Daoy (cell line): ENCODE measurements at regions not wholly inside any gene's neighbourhood (a gene's known extent, or its start where the extent isn't known, plus 50 kb on each side); places are given as distances from the start of the nearest gene placed in this dataset.
A peak's percentile ranks its signal among the peaks of the same experiment; 100 is the strongest.
"Not testable (repeated sequence)": the region's sequence is repeated elsewhere in the genome, so short reads cannot be mapped to it uniquely, and the experiment has no call there.

Experiments used
- DNase-seq: peaks from one replicate; pipeline ENCODE4 v3.0.0-alpha.2; 2015; ENCODE audit warnings: low read depth

- DNase-seq = no peak
Observed at GRCh38 chr5:169531631-169532030, 51.9 kb upstream of the SPDL1 start.

DNA sequence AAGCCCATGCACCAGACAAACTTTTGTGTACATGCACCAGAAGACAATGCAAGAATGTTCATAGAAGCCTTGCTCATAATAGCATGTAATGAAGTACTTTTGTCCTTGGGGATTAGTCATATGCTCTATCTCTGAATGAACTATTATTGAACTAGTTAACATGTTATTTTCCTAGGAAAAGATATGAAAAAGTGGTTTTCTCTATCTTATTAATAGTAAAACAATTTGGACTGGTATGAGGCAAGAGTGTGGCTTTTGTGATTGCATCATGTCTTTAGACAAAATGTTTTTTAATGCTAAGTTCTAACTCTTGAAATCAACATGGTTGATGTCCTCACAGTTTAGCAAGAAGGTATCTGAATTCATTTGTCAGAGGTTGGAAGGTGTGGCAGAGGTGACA is 55.7 kb upstream of the SPDL1 start:
- no peak for DNase-seq

GRCh38 chr5:169527066-169527465 is 56.5 kb upstream of the SPDL1 start:
- no peak for DNase-seq

DNA sequence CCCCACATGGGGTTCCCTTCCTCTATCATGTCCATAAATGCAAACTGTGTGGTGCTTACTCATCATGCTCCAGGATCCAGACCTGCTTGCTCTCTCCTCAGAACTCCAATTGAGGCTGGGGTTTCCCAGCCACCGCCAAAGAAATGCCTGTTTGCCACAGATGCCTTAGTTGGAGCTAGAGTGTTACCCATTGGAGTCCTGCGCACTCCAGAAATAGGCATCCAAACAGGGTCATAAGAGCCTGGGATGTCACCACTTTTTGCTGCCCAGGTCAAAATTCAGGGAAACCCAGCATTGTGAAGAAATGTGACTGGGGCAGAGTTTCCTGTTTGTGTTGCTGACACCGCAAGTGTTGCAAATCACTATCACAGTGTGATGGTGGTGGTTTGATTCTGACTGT is 60.7 kb upstream of the SPDL1 start:
- DNase-seq = no peak

DNA sequence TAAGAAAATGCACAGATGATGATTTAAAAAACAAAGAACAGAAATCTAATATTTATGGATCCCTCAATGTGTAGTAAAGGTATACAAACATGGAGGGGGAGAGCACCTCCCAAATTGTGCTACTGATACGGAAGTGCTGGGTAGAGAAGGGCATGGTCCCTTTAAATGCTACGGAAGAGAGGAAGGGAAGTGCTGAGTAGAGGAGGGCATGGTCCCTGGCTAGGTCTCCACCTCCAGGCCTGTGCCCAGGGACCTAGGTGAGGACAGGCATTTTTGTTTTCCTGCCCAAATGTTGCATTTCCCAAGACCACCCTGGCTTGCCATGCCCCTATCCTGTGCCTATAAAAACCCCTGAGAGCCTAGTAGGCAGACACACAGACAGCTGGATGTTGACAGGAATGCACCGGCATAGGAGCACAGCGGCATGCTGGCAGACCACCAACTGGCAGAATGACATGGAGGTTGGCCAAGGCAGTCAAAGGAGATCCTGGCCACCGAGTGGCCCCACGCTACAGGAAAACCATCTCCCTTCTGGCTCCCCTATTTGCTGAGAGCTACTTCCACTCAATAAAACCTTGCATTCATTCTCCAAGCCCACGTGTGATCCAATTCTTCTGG is 62.1 kb upstream of the SPDL1 start:
- DNase-seq = peak; percentile 21

DNA sequence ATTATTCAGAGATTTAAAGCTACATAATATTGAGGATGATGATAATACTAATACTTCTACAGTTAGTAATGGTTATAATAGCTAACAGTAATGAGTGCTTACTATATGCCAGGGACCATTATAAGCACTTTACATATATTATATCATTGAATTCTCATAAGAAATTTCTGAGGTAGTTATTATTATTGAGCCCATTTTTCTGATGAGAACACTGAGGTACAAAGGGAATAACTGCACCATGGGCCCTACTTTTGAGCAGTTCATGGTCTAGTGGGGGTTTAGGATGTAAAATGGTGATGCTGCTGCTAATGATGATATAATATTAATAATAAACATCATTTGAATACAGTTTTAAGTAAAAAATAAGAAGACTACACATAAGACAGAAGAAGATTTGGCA is 64.2 kb upstream of the SPDL1 start:
- no peak for DNase-seq

- not testable (repeated sequence) for DNase-seq
Observed at GRCh38 chr5:169518779-169519178, 64.8 kb upstream of the SPDL1 start.

DNA sequence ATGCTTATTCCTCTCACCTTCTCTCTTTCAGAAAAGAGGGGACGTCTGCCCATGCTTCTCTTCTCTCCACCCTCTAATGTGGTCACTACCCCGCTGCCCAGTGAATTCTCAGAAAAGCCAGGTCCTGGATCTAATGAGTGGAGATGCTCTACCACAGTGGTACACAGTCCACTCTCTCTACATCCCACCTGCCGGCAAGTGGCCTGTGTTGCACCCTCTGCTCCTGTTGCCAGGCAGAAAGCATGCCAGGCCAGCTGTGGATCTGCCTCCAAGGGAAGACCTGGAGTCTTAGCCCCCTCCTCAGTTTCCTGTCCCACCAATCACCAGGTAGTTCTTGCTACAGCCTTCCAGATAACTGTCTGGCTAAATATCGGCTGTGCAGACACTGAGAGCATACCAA is 71.2 kb upstream of the SPDL1 start:
- no peak for DNase-seq

- no peak for DNase-seq
Observed at GRCh38 chr5:169511708-169512107, 71.9 kb upstream of the SPDL1 start.

GRCh38 chr5:169507051-169507450 is 76.5 kb upstream of the SPDL1 start:
- no peak for DNase-seq

DNA sequence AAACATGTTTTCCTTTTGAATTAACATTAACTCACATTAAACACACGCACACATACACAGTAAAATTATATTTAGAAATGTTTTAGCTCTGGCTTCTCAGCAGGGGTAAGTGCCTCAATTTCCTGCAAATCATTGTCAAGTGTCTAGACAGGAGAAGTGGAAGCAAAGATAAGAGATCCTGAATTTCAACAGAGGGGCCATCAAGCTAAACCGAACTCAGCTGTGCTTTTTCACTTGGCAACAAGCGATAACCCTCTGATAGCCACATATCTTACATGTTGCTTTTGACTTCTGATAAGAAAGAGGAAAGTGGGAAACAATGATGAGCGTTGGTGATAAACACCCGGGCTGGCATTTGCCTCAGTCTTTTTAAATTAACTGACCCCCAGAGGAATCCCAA is 79.7 kb upstream of the SPDL1 start:
- no peak for DNase-seq

- DNase-seq = no peak
Observed at GRCh38 chr5:169499990-169500505, 83.5 kb upstream of the SPDL1 start.

GRCh38 chr5:169496878-169497277 is 86.7 kb upstream of the SPDL1 start:
- DNase-seq = no peak

GRCh38 chr5:169494941-169495548 is 88.5 kb upstream of the SPDL1 start:
- DNase-seq = no peak

DNA sequence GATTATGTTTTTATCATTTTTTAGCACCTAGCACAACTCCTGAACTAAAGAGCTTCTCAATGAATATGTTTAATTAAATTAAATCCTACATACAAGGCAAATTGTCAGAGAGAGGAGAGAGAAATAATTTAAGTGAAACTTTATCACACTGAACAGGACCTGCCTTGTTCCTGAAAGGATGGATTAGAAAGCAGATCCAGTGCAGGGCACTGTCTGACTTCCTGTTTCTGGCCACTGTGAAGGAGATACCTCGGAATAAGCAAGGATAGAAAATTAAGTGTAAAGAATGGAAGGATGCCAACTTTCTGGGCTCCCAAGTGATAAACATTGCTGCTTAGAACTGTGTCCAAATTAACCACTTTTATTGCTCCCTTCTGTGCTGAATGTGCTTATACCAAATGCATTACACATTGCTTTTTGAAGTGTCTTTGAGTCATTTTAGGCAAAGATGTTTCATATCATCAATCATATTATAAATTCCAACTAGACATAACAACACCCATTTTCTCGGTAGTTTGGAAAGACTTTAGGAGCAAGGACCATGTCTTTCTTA is 89.1 kb upstream of the SPDL1 start:
- DNase-seq = no peak

DNA sequence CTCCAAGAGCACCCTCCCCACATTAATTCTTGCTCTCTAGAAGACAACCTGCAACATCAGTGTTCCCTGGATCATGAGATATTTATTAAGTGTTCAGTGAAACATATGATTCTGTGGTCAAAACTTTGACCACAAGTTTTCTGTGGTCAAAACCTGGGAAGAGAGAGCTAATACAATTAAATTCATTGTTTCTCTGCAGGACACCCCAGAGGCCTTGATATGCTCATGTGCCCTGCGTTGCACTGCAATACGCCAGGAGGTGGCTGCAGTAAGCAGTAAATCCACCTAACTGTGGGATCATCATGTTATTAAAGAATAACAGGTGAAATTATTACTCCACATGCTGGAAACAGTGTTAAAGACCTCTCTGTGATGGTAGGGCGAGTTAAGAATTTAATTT is 109.3 kb upstream of the SPDL1 start:
- DNase-seq = no peak

DNA sequence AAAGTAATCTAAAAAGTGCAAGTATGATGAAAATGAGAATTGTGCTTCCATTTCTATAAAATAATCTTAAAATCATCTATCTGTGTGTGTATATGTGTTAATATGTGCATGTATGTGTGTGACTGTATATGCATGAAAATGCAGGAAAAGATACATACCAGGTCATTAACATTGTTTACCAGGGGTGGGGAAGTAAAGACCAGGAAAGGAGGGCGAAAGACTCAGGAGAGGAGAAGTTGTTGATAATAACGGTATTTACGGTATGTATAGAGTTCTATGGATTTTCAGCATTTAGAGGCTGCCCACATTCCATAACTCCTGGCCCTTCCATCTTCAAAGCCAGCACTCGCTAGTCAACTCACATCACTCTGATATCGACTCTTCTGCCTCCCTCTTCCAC is 111.0 kb upstream of the SPDL1 start:
- no peak for DNase-seq

DNA sequence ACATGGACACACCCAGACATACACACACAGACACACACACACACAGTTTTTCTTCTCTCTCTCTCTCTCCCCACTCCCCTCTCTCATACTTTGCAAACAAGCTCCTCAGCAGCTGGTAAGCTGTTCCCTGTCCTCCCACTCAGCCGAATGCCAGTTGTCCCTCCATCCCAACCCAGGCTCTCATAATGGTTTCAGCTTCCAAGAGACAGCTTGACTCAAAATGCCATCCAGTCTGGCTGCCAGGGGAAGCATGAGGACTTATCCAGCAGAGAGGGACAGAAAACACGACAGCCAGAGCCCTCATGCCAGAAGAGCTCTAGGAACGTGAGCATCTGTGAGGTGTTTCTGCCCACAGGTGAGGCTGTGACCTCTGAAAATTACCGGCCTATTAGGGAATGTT is 112.6 kb upstream of the SPDL1 start:
- no peak for DNase-seq

DNA sequence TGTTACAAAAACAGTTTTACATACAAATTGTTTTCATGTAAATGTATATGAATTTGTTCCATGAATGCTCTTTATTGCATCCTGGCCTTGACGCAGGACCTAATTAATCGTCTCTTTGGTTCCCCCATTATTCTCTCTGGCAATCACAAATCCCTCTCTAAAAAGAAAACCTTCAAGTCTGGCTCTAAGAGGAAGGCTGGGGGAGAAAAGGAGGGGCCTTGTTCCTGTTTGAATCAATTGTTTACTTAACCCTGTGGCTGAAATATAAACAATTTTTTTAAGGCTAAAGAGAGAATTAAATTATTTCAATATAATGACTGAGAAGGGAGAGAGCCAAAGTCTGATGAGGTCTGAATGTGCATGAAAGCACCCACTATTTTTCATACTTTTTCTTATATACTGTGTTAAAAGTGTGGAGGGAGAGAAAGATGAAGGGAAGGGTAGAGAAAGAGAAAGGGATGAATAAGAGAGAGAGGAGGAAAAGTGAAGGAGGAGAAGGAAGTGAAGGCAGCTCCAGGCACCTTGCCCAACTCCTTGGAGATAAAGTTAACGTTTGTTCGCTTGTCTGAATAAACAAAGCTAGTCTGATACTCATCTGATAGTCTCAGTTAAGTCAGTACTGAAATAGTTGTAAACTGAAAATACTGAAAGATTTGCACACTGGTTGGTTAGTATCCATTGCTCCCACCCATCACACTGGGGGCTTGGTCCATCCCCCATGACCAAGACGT is 116.4 kb upstream of the SPDL1 start:
- DNase-seq = no peak

GRCh38 chr5:169460896-169461295 is 122.7 kb upstream of the SPDL1 start:
- DNase-seq = no peak

DNA sequence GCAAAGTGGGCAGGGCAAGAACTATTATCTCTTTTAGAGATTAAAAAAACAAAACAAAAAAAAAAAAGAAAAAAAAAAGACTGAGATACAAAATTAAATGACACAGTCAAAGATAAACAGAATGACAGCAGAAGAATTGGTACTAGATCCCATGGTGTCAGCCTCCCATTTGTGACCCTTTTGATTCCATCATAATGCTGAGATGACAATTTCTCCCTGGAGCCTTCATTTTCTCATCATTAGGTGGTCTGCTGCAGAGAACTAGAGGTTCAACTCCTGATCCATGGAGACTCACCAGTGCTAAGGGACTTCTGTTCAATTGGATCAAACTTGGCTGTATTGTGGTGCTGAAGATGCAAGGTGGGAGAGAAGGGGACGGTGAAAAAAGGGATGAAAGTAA is 123.5 kb upstream of the SPDL1 start:
- no peak for DNase-seq

- DNase-seq = no peak
Observed at GRCh38 chr5:169458221-169458620, 125.4 kb upstream of the SPDL1 start.

DNA sequence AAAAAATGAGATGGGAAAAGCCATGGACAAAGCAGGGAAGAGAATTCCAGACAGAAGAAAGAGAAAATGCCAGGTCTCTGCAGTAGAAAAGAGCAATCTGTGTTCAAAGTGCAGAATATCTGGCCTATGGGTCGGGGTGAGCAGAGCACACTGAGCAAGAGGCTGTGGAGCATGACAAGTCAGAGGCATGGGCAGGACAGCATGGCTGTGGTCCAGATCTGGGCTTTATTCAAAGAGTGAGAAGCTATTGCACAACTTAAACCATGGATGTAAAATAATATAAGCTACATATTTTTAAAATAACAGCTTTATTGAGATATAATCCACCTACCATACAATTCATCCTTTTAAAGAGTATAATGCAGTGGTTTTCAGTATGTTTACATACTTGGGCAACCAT is 133.1 kb upstream of the SPDL1 start:
- DNase-seq = no peak
